ENCODE measurements at regions not wholly inside any gene's neighbourhood (a gene's known extent, or its start where the extent isn't known, plus 50 kb on each side); places are given as distances from the start of the nearest gene placed in this dataset.

- H3K9ac ChIP-seq (ENCODE audit: control insufficient read depth, extremely low read depth, insufficient read depth, low read length): no peak overlapping the region
- FAIRE-seq: no peak
Observed at GRCh38 chr2:208546860-208547650, 140.5 kb downstream of the PTH2R start.

GRCh38 chr2:208548700-208549099 lies 142.1 kb downstream of the PTH2R start:
- Histone ChIP-seq H3K4me1 (ENCODE audit: control insufficient read depth, extremely low read depth, insufficient read depth, low read length) (no peaks in the 10 kb centered on the region), H3K4me3 (ENCODE audit: control insufficient read depth in 2 of 3, extremely low read depth in 1 of 3, insufficient read depth in 2 of 3, low read depth in 1 of 3, low read length in 3 of 3) (no peak overlapping the region)
- dilution Hi-C loops (cut with MboI; ENCODE audit: extremely low pct_ligation_motif_present, low sequenced_read_pairs): no loop called here

More at GRCh38 chr2:208546860-208547650, 140.5 kb downstream of the PTH2R start:
- Histone ChIP-seq H3K36me3 (ENCODE audit: control insufficient read depth in 2 of 2, extremely low read depth in 1 of 2, insufficient read depth in 2 of 2, low read length in 2 of 2) (no peaks in the 10 kb centered on the region), H3K27ac (ENCODE audit: control insufficient read depth, insufficient read depth, low read length) (no peak overlapping the region), H4K20me1 (ENCODE audit: control insufficient read depth, extremely low read depth, insufficient read depth, low read length) (no peaks in the 10 kb centered on the region), H3K79me2 (ENCODE audit: control insufficient read depth, insufficient read depth, low read length) (no peaks in the 10 kb centered on the region), H2AFZ (ENCODE audit: control insufficient read depth, low read length) (no peak overlapping the region), H3K4me3 (ENCODE audit: control insufficient read depth in 2 of 3, extremely low read depth in 1 of 3, insufficient read depth in 2 of 3, low read depth in 1 of 3, low read length in 3 of 3) (no peak overlapping the region), H3K4me2 (ENCODE audit: control insufficient read depth, extremely low read depth, insufficient read depth, low read depth, low read length) (no peak overlapping the region), H3K27me3 (ENCODE audit: control insufficient read depth, extremely low read depth, insufficient read depth, low read length) (no peaks in the 10 kb centered on the region), H3K9me1 (ENCODE audit: control insufficient read depth, extremely low read depth, insufficient read depth, low read length) (no peaks in the 10 kb centered on the region), H3K9me3 (ENCODE audit: control insufficient read depth, low read depth, low read length) (no peaks in the 10 kb centered on the region), H3K4me1 (ENCODE audit: control insufficient read depth, extremely low read depth, insufficient read depth, low read length) (no peaks in the 10 kb centered on the region)
- TF ChIP-seq EZH2 (IDR thresholded peaks at IDR 0.05; ENCODE audit: low read length) (no peak), CTCF (optimal IDR thresholded peaks at IDR 0.05 in 1 of 3, IDR thresholded peaks at IDR 0.05 in 1 of 3, conservative IDR thresholded peaks at IDR 0.05 in 1 of 3; ENCODE audit: extremely low read depth in 1 of 3, insufficient read depth in 2 of 3, low read length in 3 of 3) (no peak)
- no peak for DNase-seq (ENCODE audit: low read depth, low spot score)
- dilution Hi-C loops (cut with MboI; ENCODE audit: extremely low pct_ligation_motif_present, low sequenced_read_pairs): no loop called here

More at GRCh38 chr2:208548700-208549099, 142.1 kb downstream of the PTH2R start:
- H3K9ac ChIP-seq (ENCODE audit: control insufficient read depth, extremely low read depth, insufficient read depth, low read length): no peak overlapping the region
- DNase-seq (ENCODE audit: low read depth, low spot score) (no peak), FAIRE-seq (no peak)
- H2AFZ ChIP-seq (ENCODE audit: control insufficient read depth, low read length): no peak overlapping the region
- no peaks in the 10 kb centered on the region for H3K36me3 ChIP-seq (ENCODE audit: control insufficient read depth in 2 of 2, extremely low read depth in 1 of 2, insufficient read depth in 2 of 2, low read length in 2 of 2)
- no peaks in the 10 kb centered on the region for H3K9me1 ChIP-seq (ENCODE audit: control insufficient read depth, extremely low read depth, insufficient read depth, low read length)
- no peak overlapping the region for H3K27ac ChIP-seq (ENCODE audit: control insufficient read depth, insufficient read depth, low read length)
- no peaks in the 10 kb centered on the region for H4K20me1 ChIP-seq (ENCODE audit: control insufficient read depth, extremely low read depth, insufficient read depth, low read length)
- H3K27me3 ChIP-seq (ENCODE audit: control insufficient read depth, extremely low read depth, insufficient read depth, low read length): no peaks in the 10 kb centered on the region
- no peak overlapping the region for H3K4me2 ChIP-seq (ENCODE audit: control insufficient read depth, extremely low read depth, insufficient read depth, low read depth, low read length)
- TF ChIP-seq EZH2 (IDR thresholded peaks at IDR 0.05; ENCODE audit: low read length) (no peak), CTCF (optimal IDR thresholded peaks at IDR 0.05 in 1 of 3, IDR thresholded peaks at IDR 0.05 in 1 of 3, conservative IDR thresholded peaks at IDR 0.05 in 1 of 3; ENCODE audit: extremely low read depth in 1 of 3, insufficient read depth in 2 of 3, low read length in 3 of 3) (no peak)
- no peaks in the 10 kb centered on the region for H3K79me2 ChIP-seq (ENCODE audit: control insufficient read depth, insufficient read depth, low read length)
- H3K9me3 ChIP-seq (ENCODE audit: control insufficient read depth, low read depth, low read length): no peaks in the 10 kb centered on the region

Measured in keratinocyte (primary cell).